K562 (cell line): ENCODE measurements at regions not wholly inside any gene's neighbourhood (a gene's known extent, or its start where the extent isn't known, plus 50 kb on each side); places are given as distances from the start of the nearest gene placed in this dataset.
A peak's percentile ranks its signal among the peaks of the same experiment; 100 is the strongest.

ENCODE experiments used
- AFF4 ChIP-seq: sonication (generic); formaldehyde crosslinking; IDR thresholded peaks from 2 replicates; pipeline ENCODE4 v1.8.0; 2023; ENCODE audit warnings: mild to moderate bottlenecking, missing genetic modification reagents
- ARID1B ChIP-seq: fragments of 450-650 bp; IDR thresholded peaks from 2 replicates; pipeline ENCODE4 v1.6.1; 2016; ENCODE audit warnings: antibody characterized with exemption, mild to moderate bottlenecking, inconsistent platforms
- CREB3L1 ChIP-seq: fragments of 450-650 bp; IDR thresholded peaks from 2 replicates; pipeline ENCODE4 v1.6.1; 2014; ENCODE audit warnings: low read depth, mild to moderate bottlenecking, moderate library complexity, borderline replicate concordance
- E4F1 ChIP-seq: fragments of 250-450 bp; sonication (Bioruptor Pico); IDR thresholded peaks from 2 replicates; pipeline ENCODE4 v1.5.0; 2021; ENCODE audit warnings: mild to moderate bottlenecking, borderline replicate concordance
- GATAD2B ChIP-seq: fragments of 450-650 bp; IDR thresholded peaks from 2 replicates; pipeline ENCODE4 v1.6.1; 2017; ENCODE audit warnings: mild to moderate bottlenecking, borderline replicate concordance
- MAFG ChIP-seq: fragments of 450-650 bp; conservative IDR thresholded peaks from 2 replicates; pipeline ENCODE4 v1.6.1; 2016; ENCODE audit warnings: missing genetic modification characterization, missing compliant biosample characterization
- MAZ ChIP-seq, 2 experiments: fragments of 450-650 bp in 1 of 2; sonication (generic) in 1 of 2; formaldehyde crosslinking; IDR thresholded peaks in 1 of 2; conservative IDR thresholded peaks in 1 of 2; 2 replicates each; pipeline versions ENCODE4 v1.4.0 to v1.5.0; 2020; ENCODE audit warnings: mild to moderate bottlenecking in 1 of 2, missing genetic modification reagents in 1 of 2
- NFE2 ChIP-seq: IDR thresholded peaks from 2 replicates; pipeline ENCODE4 v1.6.1; 2014; ENCODE audit warnings: antibody characterized with exemption, low read depth
- PKNOX1 ChIP-seq: fragments of 450-650 bp; IDR thresholded peaks from 2 replicates; pipeline ENCODE4 v1.6.1; 2016
- PTBP1 ChIP-seq: fragments of 200-400 bp; formaldehyde crosslinking; IDR thresholded peaks from 2 replicates; pipeline ENCODE4 v1.6.1; 2017; ENCODE audit warnings: low read depth, low read length
- RBM39 ChIP-seq: fragments of 200-400 bp; formaldehyde crosslinking; optimal IDR thresholded peaks from 2 replicates; pipeline ENCODE3; 2018; ENCODE audit warnings: low read depth, low read length
- RNF219 ChIP-seq: fragments of 250-450 bp; sonication (Bioruptor Pico); IDR thresholded peaks from 2 replicates; pipeline ENCODE4 v1.5.0; 2022; ENCODE audit warnings: mild to moderate bottlenecking
- SIX5 ChIP-seq, 2 experiments: IDR thresholded peaks; 2 replicates each; pipeline ENCODE4 v1.6.1; 2011; ENCODE audit warnings: low read length in 2 of 2, borderline replicate concordance in 1 of 2, low read depth in 1 of 2, mild to moderate bottlenecking in 1 of 2, moderate library complexity in 1 of 2; ENCODE audit not compliant: insufficient read depth in 1 of 2
- TCF7 ChIP-seq: sonication (generic); IDR thresholded peaks from 2 replicates; pipeline ENCODE4 v1.6.1; 2016; ENCODE audit warnings: antibody characterized with exemption, borderline replicate concordance

- TF ChIP-seq TCF7 (no peak), GATAD2B (no peak), SIX5 (IDR thresholded peaks at IDR 0.05; ENCODE audit: borderline replicate concordance in 1 of 2, insufficient read depth in 1 of 2, low read depth in 1 of 2, low read length in 2 of 2) (no peak), RBM39 (no peak), RNF219 (CRISPR knock-in tag) (no peak), AFF4 (no peak), NFE2 (peak; percentile 94), PKNOX1 (no peak), MAZ (CRISPR knock-in tag; conservative IDR thresholded peaks at IDR 0.05 in 1 of 2, IDR thresholded peaks at IDR 0.05 in 1 of 2) (no peak), ARID1B (peak; percentile 37), PTBP1 (no peak), MAFG (tag) (peak; percentile 93), CREB3L1 (no peak), E4F1 (CRISPR knock-in tag) (no peak)
Observed at GRCh38 chr7:12777257-12777656, 89.8 kb downstream of the ARL4A start (continued).
